GM12873 (cell line): ENCODE measurements at regions not wholly inside any gene's neighbourhood (a gene's known extent, or its start where the extent isn't known, plus 50 kb on each side); places are given as distances from the start of the nearest gene placed in this dataset.

Experiments used
- CTCF ChIP-seq: IDR thresholded peaks from 2 replicates; pipeline ENCODE4 v1.5.1; 2012; ENCODE audit warnings: low read depth, mild to moderate bottlenecking, moderate library complexity, low read length, control low read depth; ENCODE audit not compliant: insufficient read depth; ENCODE audit errors: missing control alignments

- TF ChIP-seq CTCF, result no peak
Observed at GRCh38 chr17:64765191-64765889, 103.2 kb upstream of the SMURF2 start.

- no peak for TF ChIP-seq CTCF
Observed at GRCh38 chr17:64750891-64751677, 89.0 kb upstream of the SMURF2 start.

- TF ChIP-seq CTCF, result no peak
Observed at GRCh38 chr17:64750478-64750877, 88.4 kb upstream of the SMURF2 start.

GRCh38 chr17:64749306-64749705, 87.2 kb upstream of the SMURF2 start:
- no peak for TF ChIP-seq CTCF

- no peak for TF ChIP-seq CTCF
Observed at GRCh38 chr17:64747938-64748540, 85.9 kb upstream of the SMURF2 start.

- no peak for TF ChIP-seq CTCF
Observed at GRCh38 chr17:64742326-64742725, 80.2 kb upstream of the SMURF2 start.

- TF ChIP-seq CTCF, result no peak
Observed at GRCh38 chr17:64741038-64741641, 79.0 kb upstream of the SMURF2 start.
